Sigmoid colon (tissue), 6 donors: ENCODE measurements at regions not wholly inside any gene's neighbourhood (a gene's known extent, or its start where the extent isn't known, plus 50 kb on each side); places are given as distances from the start of the nearest gene placed in this dataset.

Experiments used
- DNase-seq: peaks from one replicate; pipeline ENCODE4 v3.0.0-alpha.2; 2019
- H3K27ac ChIP-seq, 4 donors: fragments of 200-600 bp; sonication (generic); one replicate each; pipeline ENCODE4 v1.5.1; 2016 to 2019; ENCODE audit warnings: mild to moderate bottlenecking in 1 of 4
- H3K27me3 ChIP-seq, 3 donors: fragments of 200-600 bp; sonication (generic); one replicate each; pipeline ENCODE4 v1.5.1; 2019; ENCODE audit warnings: mild to moderate bottlenecking in 1 of 3
- H3K36me3 ChIP-seq, 4 donors: fragments of 200-600 bp; sonication (generic); one replicate each; pipeline ENCODE4 v1.5.1; 2016 to 2019
- H3K4me1 ChIP-seq, 4 donors: fragments of 200-600 bp; sonication (generic); one replicate each; pipeline ENCODE4 v1.5.1; 2017 to 2019
- H3K4me3 ChIP-seq, 4 donors: fragments of 200-600 bp; sonication (generic); one replicate each; pipeline ENCODE4 v1.5.1; 2017 to 2019; ENCODE audit warnings: mild to moderate bottlenecking in 2 of 4, moderate library complexity in 1 of 4
- H3K9me3 ChIP-seq, 4 donors: fragments of 200-600 bp in 3 of 4; sonication (generic) in 3 of 4; one replicate each; pipeline versions ENCODE4 v1.5.1 to v1.6.1; 2013 to 2019
- EP300 ChIP-seq, 4 donors: sonication (generic); formaldehyde crosslinking; IDR thresholded peaks; one replicate each; pipeline ENCODE4 v1.6.1; 2017; ENCODE audit warnings: antibody characterized with exemption in 4 of 4
- POLR2A ChIP-seq, 2 donors: fragments of 450-650 bp; IDR thresholded peaks; one replicate each; pipeline ENCODE4 v1.6.1; 2016; ENCODE audit warnings: antibody characterized with exemption in 2 of 2, mild to moderate bottlenecking in 2 of 2, moderate library complexity in 2 of 2
- POLR2AphosphoS5 ChIP-seq, 4 donors: sonication (generic); formaldehyde crosslinking; IDR thresholded peaks; one replicate each; pipeline ENCODE4 v1.6.1; 2017; ENCODE audit warnings: antibody characterized with exemption in 4 of 4
- WGBS, 2 donors: extraction: QIAGEN DNeasy Blood & Tissue Kit; methylation state at CpG; one replicate each; pipeline ENCODE4 v1.1.7; 2013; 5-methylcytosine and 5-hydroxymethylcytosine counted together
- intact Hi-C: fragments of 100-400 bp; cut with DNase I; formaldehyde crosslinking; loops from one replicate; pipeline ENCODE4 v1.15.1; 2023
- TF ChIP-seq, protein P1 (sequence below), 4 experiments: fragments of 450-650 bp in 3 of 4; fragments of 200-600 bp in 1 of 4; IDR thresholded peaks; one replicate each; pipeline ENCODE4 v1.5.1; 2016 to 2019; ENCODE audit warnings: antibody characterized with exemption in 4 of 4, mild to moderate bottlenecking in 3 of 4, moderate library complexity in 2 of 4
- donor health status: healthy with polysubstance abuse.
- donor health status: healthy.

DNA sequence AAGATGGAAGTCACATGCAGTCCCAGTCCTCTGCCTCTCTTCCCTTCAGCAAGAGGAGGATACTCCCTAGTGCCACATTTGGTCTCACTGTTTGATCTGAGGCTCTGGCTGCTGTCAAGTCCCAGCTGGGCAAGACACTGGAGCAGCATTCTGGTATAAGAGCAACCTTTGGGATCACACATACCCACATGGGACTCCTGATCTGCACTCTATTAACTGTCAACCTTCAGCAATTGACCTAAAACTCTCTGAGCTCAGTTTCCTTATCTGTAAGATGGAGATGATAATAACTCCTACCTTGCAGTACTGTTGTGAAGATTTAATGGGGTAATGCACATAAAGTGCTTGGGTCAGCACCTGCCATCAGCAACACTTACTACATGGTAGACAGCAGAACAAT is 437.9 kb downstream of the PIK3R1 start:
- no peak for DNase-seq
- TF ChIP-seq POLR2AphosphoS5 (IDR thresholded peaks at IDR 0.05): no peak
- TF ChIP-seq, protein P1, sequence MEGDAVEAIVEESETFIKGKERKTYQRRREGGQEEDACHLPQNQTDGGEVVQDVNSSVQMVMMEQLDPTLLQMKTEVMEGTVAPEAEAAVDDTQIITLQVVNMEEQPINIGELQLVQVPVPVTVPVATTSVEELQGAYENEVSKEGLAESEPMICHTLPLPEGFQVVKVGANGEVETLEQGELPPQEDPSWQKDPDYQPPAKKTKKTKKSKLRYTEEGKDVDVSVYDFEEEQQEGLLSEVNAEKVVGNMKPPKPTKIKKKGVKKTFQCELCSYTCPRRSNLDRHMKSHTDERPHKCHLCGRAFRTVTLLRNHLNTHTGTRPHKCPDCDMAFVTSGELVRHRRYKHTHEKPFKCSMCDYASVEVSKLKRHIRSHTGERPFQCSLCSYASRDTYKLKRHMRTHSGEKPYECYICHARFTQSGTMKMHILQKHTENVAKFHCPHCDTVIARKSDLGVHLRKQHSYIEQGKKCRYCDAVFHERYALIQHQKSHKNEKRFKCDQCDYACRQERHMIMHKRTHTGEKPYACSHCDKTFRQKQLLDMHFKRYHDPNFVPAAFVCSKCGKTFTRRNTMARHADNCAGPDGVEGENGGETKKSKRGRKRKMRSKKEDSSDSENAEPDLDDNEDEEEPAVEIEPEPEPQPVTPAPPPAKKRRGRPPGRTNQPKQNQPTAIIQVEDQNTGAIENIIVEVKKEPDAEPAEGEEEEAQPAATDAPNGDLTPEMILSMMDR (IDR thresholded peaks at IDR 0.05): no peak
- TF ChIP-seq EP300 (IDR thresholded peaks at IDR 0.05): no peak
- TF ChIP-seq POLR2A (IDR thresholded peaks at IDR 0.05): no peak
- Histone ChIP-seq H3K27me3 (no peaks in the 10 kb centered on the region), H3K9me3 (no peaks in the 10 kb centered on the region), H3K36me3 (no peaks in the 10 kb centered on the region), H3K27ac (no peak overlapping the region), H3K4me3 (no peak overlapping the region), H3K4me1 (no peaks in the 10 kb centered on the region)
- intact Hi-C loops: no loop called here

DNA sequence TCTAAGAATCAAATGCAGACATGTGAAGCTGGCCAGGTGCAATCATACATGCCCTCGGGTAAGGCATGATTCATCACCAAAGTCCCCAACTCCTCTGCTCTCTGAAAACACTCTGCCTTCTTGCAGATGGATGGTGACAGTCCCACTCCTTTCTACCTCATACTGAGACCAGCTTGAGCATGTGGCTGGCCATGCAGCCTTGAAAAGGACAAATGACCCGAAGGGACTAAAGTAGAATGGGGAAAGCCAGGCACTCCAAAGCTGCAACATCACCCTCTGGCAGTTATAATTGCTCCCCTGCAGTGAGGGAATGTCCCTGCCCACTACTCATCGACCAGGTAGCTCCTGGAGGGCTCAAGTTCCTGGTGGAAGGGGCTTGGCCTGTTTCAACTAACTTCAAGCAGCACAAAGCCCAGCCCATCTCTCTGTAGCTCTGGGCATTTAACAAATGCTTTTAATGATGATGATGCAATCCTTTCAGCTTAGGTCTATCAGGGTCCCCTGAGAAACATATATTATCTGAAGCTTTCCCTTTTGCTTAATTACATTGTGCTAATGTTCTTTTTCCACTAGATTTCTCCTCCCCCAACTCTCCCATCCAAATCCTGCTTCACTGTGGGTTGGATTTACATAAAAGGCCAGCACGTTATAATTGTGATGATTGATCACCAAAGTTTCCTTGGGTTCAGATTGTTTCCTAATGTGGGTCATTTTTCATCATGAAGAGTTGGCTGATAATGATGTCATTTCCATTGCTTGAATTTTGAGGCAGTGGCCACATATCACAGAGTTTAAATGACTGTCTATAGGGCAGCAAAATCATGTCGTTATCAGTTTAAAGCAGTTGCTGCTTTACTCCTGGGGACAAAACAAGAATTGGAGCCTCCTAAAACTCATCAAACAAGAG is 436.5 kb upstream of the SLC30A5 start:
- TF ChIP-seq, protein P1 (IDR thresholded peaks at IDR 0.05): no peak
- TF ChIP-seq EP300 (IDR thresholded peaks at IDR 0.05) (no peak), POLR2AphosphoS5 (IDR thresholded peaks at IDR 0.05) (peak in 1 of 4 donors; percentile 7), POLR2A (IDR thresholded peaks at IDR 0.05) (no peak)
- Histone ChIP-seq H3K4me1 (no peaks in the 10 kb centered on the region), H3K27me3 (no peaks in the 10 kb centered on the region), H3K27ac (no peak overlapping the region), H3K9me3 (no peaks in the 10 kb centered on the region), H3K36me3 (no peaks in the 10 kb centered on the region), H3K4me3 (no peak overlapping the region)
- 57 to 75% methylated on average over 5 of the region's 5 CpGs for WGBS, 2 donors
- intact Hi-C loops: no loop called here
- DNase-seq: no peak

- TF ChIP-seq EP300 (IDR thresholded peaks at IDR 0.05) (no peak), POLR2A (IDR thresholded peaks at IDR 0.05) (no peak), POLR2AphosphoS5 (IDR thresholded peaks at IDR 0.05) (no peak)
- TF ChIP-seq, protein P1 (IDR thresholded peaks at IDR 0.05): no peak
- H3K27ac ChIP-seq: no peak overlapping the region
- no peaks in the 10 kb centered on the region for H3K9me3 ChIP-seq
- no peaks in the 10 kb centered on the region for H3K36me3 ChIP-seq
- H3K4me3 ChIP-seq: no peak overlapping the region
- DNase-seq: no peak
- intact Hi-C loops: no loop called here
- no peaks in the 10 kb centered on the region for H3K27me3 ChIP-seq
- no peaks in the 10 kb centered on the region for H3K4me1 ChIP-seq
- 46 to 80% methylated on average over 4 of the region's 4 CpGs for WGBS, 2 donors
Observed at GRCh38 chr5:68658810-68659372, 434.9 kb upstream of the SLC30A5 start.

DNA sequence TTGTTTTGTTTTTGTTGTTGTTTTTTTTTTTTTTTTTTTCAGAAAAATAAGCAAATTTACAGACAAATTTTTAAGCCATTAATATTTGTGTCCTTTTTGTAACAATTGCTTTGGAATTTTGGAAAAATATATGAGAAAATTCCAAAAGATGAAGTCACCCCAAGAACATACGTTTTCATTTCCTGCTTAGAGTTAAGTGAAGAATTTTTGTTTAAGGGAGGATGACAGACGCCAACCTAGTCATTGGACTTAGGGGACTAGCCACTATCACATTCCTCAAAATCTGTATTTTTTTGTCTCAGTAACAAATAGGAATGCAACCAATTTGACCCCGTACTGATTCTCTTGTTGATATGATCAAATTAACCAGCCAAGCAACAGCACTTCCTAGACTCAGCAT is 433.9 kb upstream of the SLC30A5 start:
- no peak for DNase-seq
- WGBS, 2 donors: 86 to 96% methylated on average over 3 of the region's 3 CpGs
- H3K27ac ChIP-seq: no peak overlapping the region
- no peaks in the 10 kb centered on the region for H3K36me3 ChIP-seq
- no peaks in the 10 kb centered on the region for H3K9me3 ChIP-seq
- H3K4me3 ChIP-seq: no peak overlapping the region
- H3K27me3 ChIP-seq: no peaks in the 10 kb centered on the region
- no peak for TF ChIP-seq EP300 (IDR thresholded peaks at IDR 0.05)
- TF ChIP-seq POLR2AphosphoS5 (IDR thresholded peaks at IDR 0.05): no peak
- TF ChIP-seq, protein P1 (IDR thresholded peaks at IDR 0.05): no peak
- no peak for TF ChIP-seq POLR2A (IDR thresholded peaks at IDR 0.05)
- no peaks in the 10 kb centered on the region for H3K4me1 ChIP-seq
- intact Hi-C loops: no loop called here
